Spleen (tissue), 7 donors: ENCODE measurements at regions not wholly inside any gene's neighbourhood (a gene's known extent, or its start where the extent isn't known, plus 50 kb on each side); places are given as distances from the start of the nearest gene placed in this dataset.

Experiments used
- CTCF ChIP-seq, 11 experiments: fragments of 200-600 bp in 7 of 11; fragments of 450-650 bp in 4 of 11; sonication (generic) in 4 of 11; IDR thresholded peaks in 8 of 11; conservative IDR thresholded peaks in 3 of 11; 1 replicate in 7 of 11; 2 replicates in 4 of 11; pipeline versions ENCODE4 v1.4.0 to v1.8.0; 2016 to 2021; ENCODE audit warnings: antibody characterized with exemption in 11 of 11, inconsistent platforms in 4 of 11, mild to moderate bottlenecking in 1 of 11
- POLR2A ChIP-seq, 3 donors: fragments of 450-650 bp; IDR thresholded peaks; one replicate each; pipeline ENCODE4 v1.5.1; 2017; ENCODE audit warnings: antibody characterized with exemption in 3 of 3, mild to moderate bottlenecking in 1 of 3
- POLR2AphosphoS5 ChIP-seq, 3 donors: sonication (generic); formaldehyde crosslinking; IDR thresholded peaks; one replicate each; pipeline ENCODE4 v1.5.1; 2017; ENCODE audit warnings: antibody characterized with exemption in 3 of 3
- donor health status: DM: no; HTN: no; CAD: no; lungs with moderate emphysema.
- donor health status: DM: no; HTN: no; CAD: no.
- donor health status: DM: no; HTN: no; CAD: no.

GRCh38 chr3:107184375-107184774, 192.9 kb upstream of the CCDC54 start:
- no peak for TF ChIP-seq CTCF (IDR thresholded peaks at IDR 0.05 in 8 of 11, conservative IDR thresholded peaks at IDR 0.05 in 3 of 11)
- TF ChIP-seq POLR2AphosphoS5 (IDR thresholded peaks at IDR 0.05): no peak
- no peak for TF ChIP-seq POLR2A (IDR thresholded peaks at IDR 0.05)
